CD4-positive, alpha-beta memory T cell (primary cell): ENCODE measurements at regions not wholly inside any gene's neighbourhood (a gene's known extent, or its start where the extent isn't known, plus 50 kb on each side); places are given as distances from the start of the nearest gene placed in this dataset.
A peak's percentile ranks its signal among the peaks of the same experiment; 100 is the strongest.

Experiments
- CTCF ChIA-PET: fragments of 350-600 bp; sonication (Branson Sonifier 250); formaldehyde crosslinking; loops from one replicate; lab custom pipeline; 2021; ENCODE audit warnings: inconsistent platforms; ENCODE audit not compliant: partially characterized antibody; lab: Charles Lee
- POLR2A ChIA-PET: fragments of 350-600 bp; sonication (Branson Sonifier 250); formaldehyde crosslinking; loops from one replicate; lab custom pipeline; 2021; ENCODE audit not compliant: partially characterized antibody; lab: Charles Lee
- DNase-seq, 5 donors: peaks; one replicate each; pipeline versions ENCODE4 v3.0.0 to v3.0.0-alpha.2; 2020 to 2022; ENCODE audit warnings: mixed read lengths in 1 of 5
- H3K27ac ChIP-seq: one replicate; pipeline ENCODE4 v1.7.0; 2013; ENCODE audit warnings: low read depth, low read length
- H3K27me3 ChIP-seq: 2 replicates; pipeline ENCODE4 v1.7.0; 2013; ENCODE audit warnings: mild to moderate bottlenecking, low read length, moderate library complexity; ENCODE audit not compliant: insufficient read depth
- H3K36me3 ChIP-seq: 2 replicates; pipeline ENCODE4 v1.7.0; 2013; ENCODE audit warnings: mild to moderate bottlenecking, low read length, moderate library complexity; ENCODE audit not compliant: insufficient read depth
- H3K4me1 ChIP-seq: 2 replicates; pipeline ENCODE4 v1.7.0; 2013; ENCODE audit warnings: mild to moderate bottlenecking, low read length, moderate library complexity; ENCODE audit not compliant: insufficient read depth
- H3K4me3 ChIP-seq, 2 donors: one replicate each; pipeline ENCODE4 v1.7.0; 2013; ENCODE audit warnings: low read length in 2 of 2, mild to moderate bottlenecking in 1 of 2
- H3K9me3 ChIP-seq, 2 donors: one replicate each; pipeline ENCODE4 v1.7.0; 2013; ENCODE audit warnings: low read length in 2 of 2, control low read depth in 1 of 2; ENCODE audit not compliant: control insufficient read depth in 1 of 2
- H3K27ac Mint-ChIP-seq, 7 donors: one replicate each; pipeline ENCODE4 v1.8.0; 2020 to 2021; ENCODE audit warnings: mixed read lengths in 7 of 7, mild to moderate bottlenecking in 6 of 7, inconsistent platforms in 3 of 7, moderate library complexity in 3 of 7
- H3K27me3 Mint-ChIP-seq, 2 donors: one replicate each; pipeline ENCODE4 v1.8.0; 2020 to 2021; ENCODE audit warnings: mixed read lengths in 2 of 2
- H3K36me3 Mint-ChIP-seq, 2 donors: one replicate each; pipeline ENCODE4 v1.8.0; 2020 to 2021; ENCODE audit warnings: mixed read lengths in 2 of 2, inconsistent platforms in 1 of 2, mild to moderate bottlenecking in 1 of 2
- H3K4me1 Mint-ChIP-seq, 4 donors: one replicate each; pipeline ENCODE4 v1.8.0; 2020 to 2021; ENCODE audit warnings: mixed read lengths in 4 of 4, mild to moderate bottlenecking in 1 of 4
- H3K4me3 Mint-ChIP-seq, 8 donors: one replicate each; pipeline ENCODE4 v1.8.0; 2020 to 2021; ENCODE audit warnings: mixed read lengths in 8 of 8, mild to moderate bottlenecking in 7 of 8, moderate library complexity in 6 of 8, inconsistent platforms in 3 of 8
- H3K9me3 Mint-ChIP-seq, 8 donors: one replicate each; pipeline ENCODE4 v1.8.0; 2020 to 2021; ENCODE audit warnings: mixed read lengths in 8 of 8, mild to moderate bottlenecking in 5 of 8, inconsistent platforms in 3 of 8, moderate library complexity in 1 of 8
- intact Hi-C: fragments of 100-400 bp; cut with micrococcal nuclease; formaldehyde crosslinking; loops from one replicate; pipeline ENCODE4 v1.15.1; 2023

DNA sequence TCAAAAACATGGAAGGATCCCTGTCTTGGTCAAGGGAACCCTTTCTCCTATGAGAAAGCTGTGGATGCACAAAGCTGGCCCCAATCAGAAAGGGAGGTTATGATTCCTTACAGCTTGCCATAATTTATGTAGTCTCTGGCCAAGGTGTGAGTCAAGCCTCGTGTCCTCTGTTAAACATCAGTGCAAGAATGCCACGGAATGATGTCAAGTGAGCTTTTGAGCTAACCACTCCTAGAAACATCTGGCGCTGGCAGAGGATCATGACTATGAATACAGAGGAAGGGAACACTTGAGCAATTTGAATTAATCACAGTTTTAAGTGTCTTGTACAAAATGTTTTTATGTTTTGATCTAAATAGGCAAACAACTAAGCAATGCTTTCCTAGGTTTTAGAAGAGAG is 51.5 kb upstream of the RAP2C start:
- Histone ChIP-seq H3K4me1 (no peaks in the 10 kb centered on the region), H3K4me3 (no peak overlapping the region), H3K27ac (no peak overlapping the region), H3K27me3 (no peaks in the 10 kb centered on the region), H3K9me3 (no peaks in the 10 kb centered on the region), H3K36me3 (no peaks in the 10 kb centered on the region)
- Mint-ChIP-seq H3K9me3 (no peaks in the 10 kb centered on the region), H3K27ac (no peak overlapping the region), H3K27me3 (no peaks in the 10 kb centered on the region), H3K4me3 (no peak overlapping the region), H3K36me3 (no peaks in the 10 kb centered on the region), H3K4me1 (peaks cover 0 to 3% (median under 1%) of the 10 kb centered on the region in 4 donors)
- intact Hi-C loops: no loop called here
- ChIA-PET CTCF (interaction anchor here (1.5 kb wide), 1 partner anchor 9 kb away, joined by 3 read pairs; no protein-coding TSS in a partner anchor), POLR2A (no interaction called here)
- DNase-seq: no peak

GRCh38 chrX:132270021-132270420 is 50.8 kb upstream of the RAP2C start:
- intact Hi-C loops: no loop called here
- no peaks in the 10 kb centered on the region for H3K9me3 ChIP-seq
- no peak overlapping the region for H3K27ac ChIP-seq
- Mint-ChIP-seq H3K4me1 (peaks cover 0 to 3% (median under 1%) of the 10 kb centered on the region in 4 donors), H3K27ac (peak overlapping the region in 1 of 7 donors; percentile 15), H3K36me3 (no peaks in the 10 kb centered on the region), H3K4me3 (no peak overlapping the region), H3K27me3 (no peaks in the 10 kb centered on the region), H3K9me3 (no peaks in the 10 kb centered on the region)
- H3K4me1 ChIP-seq: no peaks in the 10 kb centered on the region
- ChIA-PET CTCF (interaction anchor here (1.5 kb wide), 1 partner anchor 8 kb away, joined by 3 read pairs; no protein-coding TSS in a partner anchor), POLR2A (no interaction called here)
- H3K36me3 ChIP-seq: no peaks in the 10 kb centered on the region
- no peak overlapping the region for H3K4me3 ChIP-seq
- no peaks in the 10 kb centered on the region for H3K27me3 ChIP-seq
- no peak for DNase-seq
